GM06990 (cell line): ENCODE measurements at regions not wholly inside any gene's neighbourhood (a gene's known extent, or its start where the extent isn't known, plus 50 kb on each side); places are given as distances from the start of the nearest gene placed in this dataset.

Experiments used
- DNase-seq: peaks from one replicate; pipeline ENCODE4 v3.0.0-alpha.2; 2011; ENCODE audit not compliant: insufficient read length; ENCODE audit errors: extremely low read depth
- H3K27me3 ChIP-seq: replicated peaks from 2 replicates; pipeline ENCODE4 v1.6.0; 2011; ENCODE audit warnings: low read length; ENCODE audit not compliant: control insufficient read depth, insufficient read depth
- H3K36me3 ChIP-seq: 2 replicates; pipeline ENCODE4 v1.5.1; 2011; ENCODE audit warnings: low read length; ENCODE audit not compliant: control insufficient read depth, insufficient read depth
- H3K4me3 ChIP-seq: replicated peaks from 2 replicates; pipeline ENCODE4 v1.5.1; 2011; ENCODE audit warnings: low read depth, mild to moderate bottlenecking, control low read depth, low read length
- CTCF ChIP-seq: IDR thresholded peaks from 2 replicates; pipeline ENCODE4 v1.5.1; 2011; ENCODE audit warnings: low read length, control low read depth, mild to moderate bottlenecking, inconsistent platforms; ENCODE audit not compliant: insufficient read depth, poor library complexity, severe bottlenecking

- no peak for DNase-seq
- no peak overlapping the region for H3K4me3 ChIP-seq
- no peak for TF ChIP-seq CTCF
- H3K36me3 ChIP-seq: peaks cover 3% of the 10 kb centered on the region
- H3K27me3 ChIP-seq: no peaks in the 10 kb centered on the region
These were observed 96.0 kb upstream of the MDM1 start for GRCh38 chr12:68428211-68428610.

- TF ChIP-seq CTCF: no peak
- DNase-seq: no peak
- no peak overlapping the region for H3K4me3 ChIP-seq
- H3K36me3 ChIP-seq: peaks cover 3% of the 10 kb centered on the region
- no peaks in the 10 kb centered on the region for H3K27me3 ChIP-seq
These were observed 96.8 kb upstream of the MDM1 start for GRCh38 chr12:68428724-68429501.

GRCh38 chr12:68429696-68430095 lies 97.5 kb upstream of the MDM1 start:
- no peak overlapping the region for H3K4me3 ChIP-seq
- no peak for DNase-seq
- TF ChIP-seq CTCF: no peak
- no peaks in the 10 kb centered on the region for H3K27me3 ChIP-seq
- H3K36me3 ChIP-seq: peaks cover 1% of the 10 kb centered on the region; the same call in 1 of the 2 replicates

GRCh38 chr12:68431786-68432185 lies 99.6 kb upstream of the MDM1 start:
- Histone ChIP-seq H3K36me3 (peaks cover 1% of the 10 kb centered on the region; the same call in 1 of the 2 replicates), H3K27me3 (no peaks in the 10 kb centered on the region), H3K4me3 (no peak overlapping the region)
- TF ChIP-seq CTCF: no peak
- DNase-seq: no peak

- no peak overlapping the region for H3K4me3 ChIP-seq
- DNase-seq: no peak
- H3K36me3 ChIP-seq: peaks cover 1% of the 10 kb centered on the region; the same call in 1 of the 2 replicates
- TF ChIP-seq CTCF: no peak
- H3K27me3 ChIP-seq: no peaks in the 10 kb centered on the region
These were observed 100.5 kb upstream of the MDM1 start for GRCh38 chr12:68432622-68433021.
